ENCODE measurements at regions not wholly inside any gene's neighbourhood (a gene's known extent, or its start where the extent isn't known, plus 50 kb on each side); places are given as distances from the start of the nearest gene placed in this dataset.

GRCh38 chr2:228542277-228542676, 360.8 kb upstream of the SPHKAP start:
- H3K4me1 ChIP-seq (ENCODE audit: control insufficient read depth, insufficient read depth, low read length): peaks cover 12% of the 10 kb centered on the region
- peaks cover 7% of the 10 kb centered on the region for H3K9me3 ChIP-seq (ENCODE audit: control insufficient read depth, low read length)
- no peaks in the 10 kb centered on the region for H3K36me3 ChIP-seq (ENCODE audit: control insufficient read depth, insufficient read depth, low read length, severe bottlenecking)
- DNase-seq (ENCODE audit: low read depth): no peak
- H3K4me3 ChIP-seq (ENCODE audit: low read length): no peak overlapping the region
- H3K27me3 ChIP-seq (replicated peaks; ENCODE audit: control insufficient read depth, insufficient read depth, low read length): no peaks in the 10 kb centered on the region
- no peak overlapping the region for H3K9ac ChIP-seq (ENCODE audit: low read length)

GRCh38 chr2:228541789-228542188, 360.3 kb upstream of the SPHKAP start:
- DNase-seq (ENCODE audit: low read depth): no peak
- no peaks in the 10 kb centered on the region for H3K36me3 ChIP-seq (ENCODE audit: control insufficient read depth, insufficient read depth, low read length, severe bottlenecking)
- peaks cover 12% of the 10 kb centered on the region for H3K9me3 ChIP-seq (ENCODE audit: control insufficient read depth, low read length)
- no peak overlapping the region for H3K9ac ChIP-seq (ENCODE audit: low read length)
- peaks cover 12% of the 10 kb centered on the region for H3K4me1 ChIP-seq (ENCODE audit: control insufficient read depth, insufficient read depth, low read length)
- H3K4me3 ChIP-seq (ENCODE audit: low read length): no peak overlapping the region
- no peaks in the 10 kb centered on the region for H3K27me3 ChIP-seq (replicated peaks; ENCODE audit: control insufficient read depth, insufficient read depth, low read length)

GRCh38 chr2:228540976-228541375, 359.5 kb upstream of the SPHKAP start:
- no peaks in the 10 kb centered on the region for H3K36me3 ChIP-seq (ENCODE audit: control insufficient read depth, insufficient read depth, low read length, severe bottlenecking)
- H3K9me3 ChIP-seq (ENCODE audit: control insufficient read depth, low read length): peaks cover 12% of the 10 kb centered on the region
- no peak for DNase-seq (ENCODE audit: low read depth)
- H3K4me3 ChIP-seq (ENCODE audit: low read length): no peak overlapping the region
- no peaks in the 10 kb centered on the region for H3K27me3 ChIP-seq (replicated peaks; ENCODE audit: control insufficient read depth, insufficient read depth, low read length)
- peaks cover 12% of the 10 kb centered on the region for H3K4me1 ChIP-seq (ENCODE audit: control insufficient read depth, insufficient read depth, low read length)
- H3K9ac ChIP-seq (ENCODE audit: low read length): no peak overlapping the region

GRCh38 chr2:228535396-228535795, 353.9 kb upstream of the SPHKAP start:
- Histone ChIP-seq H3K36me3 (ENCODE audit: control insufficient read depth, insufficient read depth, low read length, severe bottlenecking) (no peaks in the 10 kb centered on the region), H3K27me3 (replicated peaks; ENCODE audit: control insufficient read depth, insufficient read depth, low read length) (no peaks in the 10 kb centered on the region), H3K9ac (ENCODE audit: low read length) (no peak overlapping the region), H3K4me1 (ENCODE audit: control insufficient read depth, insufficient read depth, low read length) (no peaks in the 10 kb centered on the region), H3K9me3 (ENCODE audit: control insufficient read depth, low read length) (peaks cover 26% of the 10 kb centered on the region), H3K4me3 (ENCODE audit: low read length) (no peak overlapping the region)
- no peak for DNase-seq (ENCODE audit: low read depth)

- no peaks in the 10 kb centered on the region for H3K4me1 ChIP-seq (ENCODE audit: control insufficient read depth, insufficient read depth, low read length)
- H3K27me3 ChIP-seq (replicated peaks; ENCODE audit: control insufficient read depth, insufficient read depth, low read length): no peaks in the 10 kb centered on the region
- DNase-seq (ENCODE audit: low read depth): no peak
- peaks cover 28% of the 10 kb centered on the region for H3K9me3 ChIP-seq (ENCODE audit: control insufficient read depth, low read length)
- H3K4me3 ChIP-seq (ENCODE audit: low read length): no peak overlapping the region
- no peaks in the 10 kb centered on the region for H3K36me3 ChIP-seq (ENCODE audit: control insufficient read depth, insufficient read depth, low read length, severe bottlenecking)
- H3K9ac ChIP-seq (ENCODE audit: low read length): no peak overlapping the region
These were observed 351.7 kb upstream of the SPHKAP start for GRCh38 chr2:228533156-228533555.

GRCh38 chr2:228532233-228532632, 350.7 kb upstream of the SPHKAP start:
- H3K27me3 ChIP-seq (replicated peaks; ENCODE audit: control insufficient read depth, insufficient read depth, low read length): no peaks in the 10 kb centered on the region
- H3K4me3 ChIP-seq (ENCODE audit: low read length): no peak overlapping the region
- no peak overlapping the region for H3K9ac ChIP-seq (ENCODE audit: low read length)
- no peak for DNase-seq (ENCODE audit: low read depth)
- no peaks in the 10 kb centered on the region for H3K36me3 ChIP-seq (ENCODE audit: control insufficient read depth, insufficient read depth, low read length, severe bottlenecking)
- no peaks in the 10 kb centered on the region for H3K4me1 ChIP-seq (ENCODE audit: control insufficient read depth, insufficient read depth, low read length)
- peaks cover 21% of the 10 kb centered on the region for H3K9me3 ChIP-seq (ENCODE audit: control insufficient read depth, low read length)

GRCh38 chr2:228527197-228527881, 345.9 kb upstream of the SPHKAP start:
- Histone ChIP-seq H3K36me3 (ENCODE audit: control insufficient read depth, insufficient read depth, low read length, severe bottlenecking) (no peaks in the 10 kb centered on the region), H3K4me3 (ENCODE audit: low read length) (no peak overlapping the region), H3K9ac (ENCODE audit: low read length) (no peak overlapping the region), H3K27me3 (replicated peaks; ENCODE audit: control insufficient read depth, insufficient read depth, low read length) (no peaks in the 10 kb centered on the region), H3K4me1 (ENCODE audit: control insufficient read depth, insufficient read depth, low read length) (no peaks in the 10 kb centered on the region), H3K9me3 (ENCODE audit: control insufficient read depth, low read length) (peaks cover 3% of the 10 kb centered on the region)
- DNase-seq (ENCODE audit: low read depth): no peak

GRCh38 chr2:228526687-228527086, 345.2 kb upstream of the SPHKAP start:
- H3K27me3 ChIP-seq (replicated peaks; ENCODE audit: control insufficient read depth, insufficient read depth, low read length): no peaks in the 10 kb centered on the region
- H3K4me1 ChIP-seq (ENCODE audit: control insufficient read depth, insufficient read depth, low read length): no peaks in the 10 kb centered on the region
- peaks cover 3% of the 10 kb centered on the region for H3K9me3 ChIP-seq (ENCODE audit: control insufficient read depth, low read length)
- H3K9ac ChIP-seq (ENCODE audit: low read length): no peak overlapping the region
- no peak for DNase-seq (ENCODE audit: low read depth)
- H3K4me3 ChIP-seq (ENCODE audit: low read length): no peak overlapping the region
- H3K36me3 ChIP-seq (ENCODE audit: control insufficient read depth, insufficient read depth, low read length, severe bottlenecking): no peaks in the 10 kb centered on the region

GRCh38 chr2:228522977-228523376, 341.5 kb upstream of the SPHKAP start:
- no peaks in the 10 kb centered on the region for H3K9me3 ChIP-seq (ENCODE audit: control insufficient read depth, low read length)
- H3K4me3 ChIP-seq (ENCODE audit: low read length): no peak overlapping the region
- H3K36me3 ChIP-seq (ENCODE audit: control insufficient read depth, insufficient read depth, low read length, severe bottlenecking): no peaks in the 10 kb centered on the region
- DNase-seq (ENCODE audit: low read depth): no peak
- H3K27me3 ChIP-seq (replicated peaks; ENCODE audit: control insufficient read depth, insufficient read depth, low read length): no peaks in the 10 kb centered on the region
- H3K4me1 ChIP-seq (ENCODE audit: control insufficient read depth, insufficient read depth, low read length): no peaks in the 10 kb centered on the region
- no peak overlapping the region for H3K9ac ChIP-seq (ENCODE audit: low read length)

- Histone ChIP-seq H3K36me3 (ENCODE audit: control insufficient read depth, insufficient read depth, low read length, severe bottlenecking) (no peaks in the 10 kb centered on the region), H3K4me3 (ENCODE audit: low read length) (no peak overlapping the region), H3K4me1 (ENCODE audit: control insufficient read depth, insufficient read depth, low read length) (no peaks in the 10 kb centered on the region), H3K9ac (ENCODE audit: low read length) (no peak overlapping the region), H3K9me3 (ENCODE audit: control insufficient read depth, low read length) (no peaks in the 10 kb centered on the region), H3K27me3 (replicated peaks; ENCODE audit: control insufficient read depth, insufficient read depth, low read length) (no peaks in the 10 kb centered on the region)
- no peak for DNase-seq (ENCODE audit: low read depth)
These were observed 340.8 kb upstream of the SPHKAP start for GRCh38 chr2:228522276-228522675.

GRCh38 chr2:228519561-228519960, 338.1 kb upstream of the SPHKAP start:
- H3K36me3 ChIP-seq (ENCODE audit: control insufficient read depth, insufficient read depth, low read length, severe bottlenecking): no peaks in the 10 kb centered on the region

GRCh38 chr2:228516019-228516418, 334.5 kb upstream of the SPHKAP start:
- H3K9ac ChIP-seq (ENCODE audit: low read length): no peak overlapping the region
- H3K36me3 ChIP-seq (ENCODE audit: control insufficient read depth, insufficient read depth, low read length, severe bottlenecking): no peaks in the 10 kb centered on the region
- no peaks in the 10 kb centered on the region for H3K27me3 ChIP-seq (replicated peaks; ENCODE audit: control insufficient read depth, insufficient read depth, low read length)
- no peaks in the 10 kb centered on the region for H3K4me1 ChIP-seq (ENCODE audit: control insufficient read depth, insufficient read depth, low read length)
- no peak overlapping the region for H3K4me3 ChIP-seq (ENCODE audit: low read length)
- DNase-seq (ENCODE audit: low read depth): no peak
- no peaks in the 10 kb centered on the region for H3K9me3 ChIP-seq (ENCODE audit: control insufficient read depth, low read length)

More at GRCh38 chr2:228519561-228519960, 338.1 kb upstream of the SPHKAP start:
- no peak overlapping the region for H3K9ac ChIP-seq (ENCODE audit: low read length)
- no peaks in the 10 kb centered on the region for H3K27me3 ChIP-seq (replicated peaks; ENCODE audit: control insufficient read depth, insufficient read depth, low read length)
- no peaks in the 10 kb centered on the region for H3K4me1 ChIP-seq (ENCODE audit: control insufficient read depth, insufficient read depth, low read length)
- H3K4me3 ChIP-seq (ENCODE audit: low read length): no peak overlapping the region
- no peaks in the 10 kb centered on the region for H3K9me3 ChIP-seq (ENCODE audit: control insufficient read depth, low read length)
- DNase-seq (ENCODE audit: low read depth): no peak
